Neuron (in vitro differentiated cells): ENCODE measurements at regions not wholly inside any gene's neighbourhood (a gene's known extent, or its start where the extent isn't known, plus 50 kb on each side); places are given as distances from the start of the nearest gene placed in this dataset.

Experiments
- H2AFZ ChIP-seq: one replicate; pipeline ENCODE4 v1.6.1; 2013; ENCODE audit warnings: low read depth, mild to moderate bottlenecking, inconsistent platforms, low read length, moderate library complexity
- H3K27me3 ChIP-seq: one replicate; pipeline ENCODE4 v1.6.1; 2013; ENCODE audit warnings: low read length; ENCODE audit not compliant: insufficient read depth
- H3K36me3 ChIP-seq: one replicate; pipeline ENCODE4 v1.6.1; 2013; ENCODE audit warnings: low read length; ENCODE audit not compliant: insufficient read depth
- H3K4me1 ChIP-seq: one replicate; pipeline ENCODE4 v1.6.1; 2013; ENCODE audit warnings: low read length; ENCODE audit not compliant: insufficient read depth
- H3K4me3 ChIP-seq: 2 replicates; pipeline ENCODE4 v1.5.1; 2013; ENCODE audit warnings: mild to moderate bottlenecking, low read length, moderate library complexity
- H3K9me3 ChIP-seq: one replicate; pipeline ENCODE4 v1.6.1; 2013; ENCODE audit warnings: low read length

GRCh38 chr18:45441110-45441847, 174.0 kb upstream of the SLC14A2 start:
- no peaks in the 10 kb centered on the region for H3K9me3 ChIP-seq
- H2AFZ ChIP-seq = no peak overlapping the region
- no peaks in the 10 kb centered on the region for H3K4me1 ChIP-seq
- H3K4me3 ChIP-seq = no peak overlapping the region
- H3K27me3 ChIP-seq = peaks cover 2% of the 10 kb centered on the region
- H3K36me3 ChIP-seq = no peaks in the 10 kb centered on the region

GRCh38 chr18:45444040-45444439, 171.2 kb upstream of the SLC14A2 start:
- no peak overlapping the region for H3K4me3 ChIP-seq
- no peaks in the 10 kb centered on the region for H3K36me3 ChIP-seq
- H3K27me3 ChIP-seq = no peaks in the 10 kb centered on the region
- no peak overlapping the region for H2AFZ ChIP-seq
- no peaks in the 10 kb centered on the region for H3K9me3 ChIP-seq
- H3K4me1 ChIP-seq = peaks cover 2% of the 10 kb centered on the region

DNA sequence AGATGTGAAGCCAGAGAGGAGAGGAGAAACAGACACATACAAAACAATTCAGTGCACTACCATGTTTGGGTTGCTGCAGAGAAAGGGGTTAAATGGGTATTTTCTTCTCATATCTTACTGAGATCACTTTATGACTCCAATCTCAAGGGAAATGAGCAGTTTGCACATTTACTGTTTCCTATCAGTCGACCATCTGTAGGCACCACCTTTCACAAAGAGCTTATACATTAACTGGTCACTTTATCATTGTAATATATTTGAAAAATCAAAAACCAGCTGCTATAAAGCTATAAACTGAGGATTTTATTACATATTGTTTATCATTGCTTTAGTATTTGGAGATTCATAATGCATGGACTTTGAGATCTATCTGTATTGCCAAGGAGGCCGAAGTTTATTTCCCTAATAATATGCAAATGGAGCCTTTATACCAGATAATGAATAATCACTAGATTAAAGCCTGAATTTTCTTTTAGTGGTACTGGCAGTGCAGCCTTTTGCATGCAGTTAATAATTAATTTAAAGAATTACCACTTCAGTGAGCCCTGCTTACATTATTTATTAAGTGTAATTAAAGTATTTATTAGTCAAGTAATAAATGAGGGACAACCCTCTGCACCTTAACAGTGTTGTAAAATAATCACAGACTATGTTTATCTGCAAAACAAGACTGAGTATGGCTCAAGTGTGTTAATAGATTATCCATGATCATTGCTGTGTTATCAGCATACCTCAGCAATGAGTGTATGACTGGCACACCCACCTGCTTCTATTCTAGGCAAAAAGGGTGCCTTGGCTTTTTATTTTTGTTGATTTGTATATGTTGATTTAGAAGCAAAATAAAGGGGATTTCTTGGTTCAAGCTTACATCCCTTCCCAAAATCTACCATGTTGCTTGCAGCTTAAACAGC, 167.7 kb upstream of the SLC14A2 start:
- no peaks in the 10 kb centered on the region for H3K9me3 ChIP-seq
- H3K4me3 ChIP-seq = no peak overlapping the region
- H3K27me3 ChIP-seq = no peaks in the 10 kb centered on the region
- H3K36me3 ChIP-seq = no peaks in the 10 kb centered on the region
- no peak overlapping the region for H2AFZ ChIP-seq
- peaks cover 19% of the 10 kb centered on the region for H3K4me1 ChIP-seq

DNA sequence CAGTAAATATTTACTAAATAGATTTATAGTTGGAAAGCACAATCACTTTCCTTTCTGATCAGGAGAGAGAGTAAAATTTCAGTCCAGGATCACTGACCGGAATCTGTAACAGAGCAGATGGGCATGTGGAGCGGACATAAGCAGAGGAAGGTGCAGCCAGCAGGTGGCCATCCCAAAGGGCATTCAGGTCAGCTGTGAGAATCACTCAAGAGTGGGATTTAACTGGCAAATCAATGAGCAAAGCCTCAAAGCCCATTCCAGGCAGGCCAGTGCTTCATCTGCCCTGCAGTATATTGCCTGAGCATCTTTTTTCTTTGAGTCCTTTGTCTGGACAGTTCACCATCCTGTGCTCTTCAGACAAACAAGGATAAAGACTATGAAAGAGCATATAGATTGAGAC, 166.4 kb upstream of the SLC14A2 start:
- Histone ChIP-seq H3K9me3 (no peaks in the 10 kb centered on the region), H3K27me3 (no peaks in the 10 kb centered on the region), H3K36me3 (no peaks in the 10 kb centered on the region), H3K4me1 (peaks cover 19% of the 10 kb centered on the region), H2AFZ (no peak overlapping the region), H3K4me3 (no peak overlapping the region)

- Histone ChIP-seq H3K9me3 (no peaks in the 10 kb centered on the region), H2AFZ (no peak overlapping the region), H3K4me1 (peaks cover 19% of the 10 kb centered on the region), H3K27me3 (no peaks in the 10 kb centered on the region), H3K4me3 (no peak overlapping the region), H3K36me3 (no peaks in the 10 kb centered on the region)
Observed at GRCh38 chr18:45449418-45450227, 165.7 kb upstream of the SLC14A2 start.

DNA sequence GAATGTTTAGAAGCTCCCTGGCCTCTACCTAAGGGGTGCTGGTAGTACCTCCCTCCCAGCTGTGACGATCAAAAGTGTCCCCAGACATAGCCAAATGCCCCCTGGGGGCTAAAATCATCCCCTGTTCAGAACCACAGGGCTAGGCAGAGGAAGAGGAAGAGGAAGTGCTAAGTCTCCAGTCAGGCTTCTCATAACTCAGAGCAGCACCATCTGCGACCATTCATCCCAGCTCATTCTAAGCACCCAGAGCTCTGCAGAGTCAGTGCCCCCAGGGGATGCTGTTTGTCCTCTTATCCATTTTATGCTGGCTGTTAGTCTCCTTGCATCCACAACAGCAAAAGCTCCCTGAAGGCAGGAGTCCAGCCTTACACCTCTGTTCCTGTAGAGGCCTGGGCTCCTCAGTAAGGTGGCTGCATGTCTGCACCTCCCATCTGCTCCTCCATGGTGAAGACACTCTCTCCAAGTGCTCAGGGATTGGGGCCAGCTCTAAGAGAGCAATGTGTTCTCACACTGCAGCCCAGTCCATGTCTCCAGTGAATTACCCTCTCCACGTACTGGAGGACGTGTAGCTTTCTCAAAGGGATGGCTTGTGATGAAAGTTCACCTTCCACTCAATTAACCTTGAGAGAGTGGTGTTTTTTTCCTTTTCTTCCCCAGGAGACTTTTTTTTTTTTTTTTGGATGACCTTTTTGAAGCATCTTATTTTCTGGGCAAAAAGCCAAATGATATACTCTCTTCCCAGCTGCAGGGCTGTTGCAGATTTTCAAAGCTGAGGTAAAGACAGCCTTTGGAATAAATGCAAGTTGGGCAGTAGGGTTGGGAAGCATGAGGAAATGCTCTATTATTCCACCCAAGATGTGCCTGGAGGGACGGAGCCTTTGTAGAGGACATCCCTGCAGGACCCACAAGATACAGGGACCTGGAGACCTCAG, 158.9 kb upstream of the SLC14A2 start:
- Histone ChIP-seq H3K9me3 (no peaks in the 10 kb centered on the region), H2AFZ (no peak overlapping the region), H3K36me3 (no peaks in the 10 kb centered on the region), H3K27me3 (no peaks in the 10 kb centered on the region), H3K4me1 (no peaks in the 10 kb centered on the region), H3K4me3 (no peak overlapping the region)

DNA sequence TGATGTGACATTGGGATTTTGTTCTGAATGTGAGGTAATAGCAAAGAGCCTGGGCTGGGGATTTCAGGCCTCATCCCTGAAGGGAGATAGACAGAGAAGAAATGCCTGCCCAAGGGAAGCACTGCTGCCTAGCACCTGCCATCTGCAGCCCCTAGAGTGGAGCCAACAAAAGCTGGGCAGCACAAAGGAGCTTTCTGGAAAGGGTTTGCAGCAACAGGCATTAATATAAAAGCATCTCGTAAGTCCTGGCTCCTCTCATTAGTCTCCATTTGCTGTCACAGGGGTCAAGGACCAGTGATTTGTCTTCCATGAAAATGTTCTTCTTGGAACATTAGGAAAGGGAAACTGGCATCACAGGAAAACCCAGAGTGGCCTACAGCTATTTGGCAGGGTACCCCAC, 157.2 kb upstream of the SLC14A2 start:
- Histone ChIP-seq H3K4me1 (no peaks in the 10 kb centered on the region), H3K36me3 (no peaks in the 10 kb centered on the region), H2AFZ (no peak overlapping the region), H3K4me3 (no peak overlapping the region), H3K9me3 (no peaks in the 10 kb centered on the region), H3K27me3 (no peaks in the 10 kb centered on the region)

DNA sequence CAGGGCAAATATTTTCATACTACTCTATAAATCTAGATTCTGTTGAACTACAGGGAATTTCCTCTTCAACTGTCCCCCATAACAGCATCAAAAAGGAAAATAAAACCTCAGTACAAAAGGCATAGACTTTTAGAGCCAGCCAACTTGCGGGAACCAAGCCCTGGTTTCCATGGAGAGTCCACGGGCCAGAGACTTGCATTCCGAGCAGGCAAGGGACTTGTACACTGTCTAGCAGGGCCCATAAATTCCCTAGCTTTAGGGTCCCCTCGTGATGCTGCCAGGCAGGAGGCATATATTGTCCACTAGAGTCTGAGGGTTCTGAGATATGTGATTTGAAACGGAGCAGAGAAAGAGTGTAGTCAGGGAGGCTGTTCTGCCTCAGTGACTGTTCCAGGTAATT, 153.1 kb upstream of the SLC14A2 start:
- Histone ChIP-seq H3K9me3 (no peaks in the 10 kb centered on the region), H3K4me1 (no peaks in the 10 kb centered on the region)

GRCh38 chr18:45463451-45463850, 151.8 kb upstream of the SLC14A2 start:
- Histone ChIP-seq H3K27me3 (no peaks in the 10 kb centered on the region), H3K9me3 (no peaks in the 10 kb centered on the region), H2AFZ (no peak overlapping the region), H3K4me3 (no peak overlapping the region), H3K4me1 (no peaks in the 10 kb centered on the region), H3K36me3 (no peaks in the 10 kb centered on the region)

More for the DNA sequence above, 153.1 kb upstream of the SLC14A2 start:
- Histone ChIP-seq H3K27me3 (no peaks in the 10 kb centered on the region), H3K4me3 (no peak overlapping the region), H3K36me3 (no peaks in the 10 kb centered on the region), H2AFZ (no peak overlapping the region)

- Histone ChIP-seq H2AFZ (no peak overlapping the region), H3K4me1 (no peaks in the 10 kb centered on the region), H3K9me3 (no peaks in the 10 kb centered on the region), H3K27me3 (no peaks in the 10 kb centered on the region), H3K36me3 (no peaks in the 10 kb centered on the region), H3K4me3 (no peak overlapping the region)
Observed at GRCh38 chr18:45464619-45465018, 150.7 kb upstream of the SLC14A2 start.

- no peaks in the 10 kb centered on the region for H3K9me3 ChIP-seq
- no peak overlapping the region for H3K4me3 ChIP-seq
- H3K4me1 ChIP-seq = no peaks in the 10 kb centered on the region
- H2AFZ ChIP-seq = no peak overlapping the region
- no peaks in the 10 kb centered on the region for H3K36me3 ChIP-seq
- no peaks in the 10 kb centered on the region for H3K27me3 ChIP-seq
Observed at GRCh38 chr18:45467293-45467692, 148.0 kb upstream of the SLC14A2 start.

- H3K27me3 ChIP-seq = no peaks in the 10 kb centered on the region
- no peaks in the 10 kb centered on the region for H3K9me3 ChIP-seq
- no peak overlapping the region for H3K4me3 ChIP-seq
- no peak overlapping the region for H2AFZ ChIP-seq
- no peaks in the 10 kb centered on the region for H3K4me1 ChIP-seq
- H3K36me3 ChIP-seq = no peaks in the 10 kb centered on the region
Observed at GRCh38 chr18:45467945-45468344, 147.3 kb upstream of the SLC14A2 start.
